B cell (primary cell): ENCODE measurements at regions not wholly inside any gene's neighbourhood (a gene's known extent, or its start where the extent isn't known, plus 50 kb on each side); places are given as distances from the start of the nearest gene placed in this dataset.

ENCODE experiments used
- CTCF ChIP-seq: fragments of 200-600 bp; IDR thresholded peaks from one replicate; pipeline ENCODE4 v1.8.0; 2022; ENCODE audit warnings: antibody characterized with exemption, mild to moderate bottlenecking
- EZH2 ChIP-seq: IDR thresholded peaks from 2 replicates; pipeline ENCODE4 v1.6.1; 2012; ENCODE audit warnings: borderline replicate concordance, low read depth, mild to moderate bottlenecking, moderate library complexity, low read length; ENCODE audit not compliant: insufficient read depth, poor library complexity, severe bottlenecking

GRCh38 chr9:28792716-28793115 is 1219.4 kb upstream of the C9orf72 start:
- TF ChIP-seq CTCF (no peak), EZH2 (no peak)
